ENCODE measurements at regions not wholly inside any gene's neighbourhood (a gene's known extent, or its start where the extent isn't known, plus 50 kb on each side); places are given as distances from the start of the nearest gene placed in this dataset.

GRCh38 chr10:113389969-113390368 is 162.9 kb upstream of the HABP2 start:
- TF ChIP-seq POLR2A (IDR thresholded peaks at IDR 0.05) (no peak), CTCF (IDR thresholded peaks at IDR 0.05) (no peak)

All from right lobe of liver (tissue), 4 donors.